Parathyroid adenoma (tissue), 2 donors: ENCODE measurements at regions not wholly inside any gene's neighbourhood (a gene's known extent, or its start where the extent isn't known, plus 50 kb on each side); places are given as distances from the start of the nearest gene placed in this dataset.

Source experiments
- H2AFZ ChIP-seq: fragments of 300-600 bp; sonication (generic); one replicate; pipeline ENCODE4 v1.7.0; 2017; ENCODE audit warnings: antibody characterized with exemption, mild to moderate bottlenecking
- H3K27ac ChIP-seq: fragments of 300-600 bp; sonication (generic); one replicate; pipeline ENCODE4 v1.7.0; 2017
- H3K27me3 ChIP-seq: fragments of 300-600 bp; sonication (generic); one replicate; pipeline ENCODE4 v1.7.0; 2017; ENCODE audit warnings: low read length; ENCODE audit not compliant: control insufficient read depth, insufficient read depth
- H3K36me3 ChIP-seq: fragments of 300-600 bp; sonication (generic); one replicate; pipeline ENCODE4 v1.7.0; 2017; ENCODE audit warnings: low read length; ENCODE audit not compliant: control insufficient read depth, insufficient read depth
- H3K4me1 ChIP-seq: fragments of 300-600 bp; sonication (generic); one replicate; pipeline ENCODE4 v1.7.0; 2017; ENCODE audit warnings: control low read depth
- H3K4me2 ChIP-seq: fragments of 300-600 bp; sonication (generic); one replicate; pipeline ENCODE4 v1.7.0; 2017; ENCODE audit warnings: low read length
- H3K4me3 ChIP-seq: fragments of 300-600 bp; sonication (generic); one replicate; pipeline ENCODE4 v1.7.0; 2017; ENCODE audit warnings: low read depth, low read length
- H3K79me2 ChIP-seq: fragments of 300-600 bp; sonication (generic); one replicate; pipeline ENCODE4 v1.7.0; 2017; ENCODE audit warnings: control low read depth
- H3K9ac ChIP-seq: fragments of 300-600 bp; sonication (generic); one replicate; pipeline ENCODE4 v1.7.0; 2017; ENCODE audit warnings: mild to moderate bottlenecking
- H3K9me3 ChIP-seq: fragments of 300-600 bp; sonication (generic); one replicate; pipeline ENCODE4 v1.7.0; 2017; ENCODE audit warnings: low read length; ENCODE audit not compliant: control insufficient read depth
- CTCF ChIP-seq: fragments of 300-600 bp; sonication (generic); IDR thresholded peaks from one replicate; pipeline ENCODE4 v1.7.0; 2017; ENCODE audit warnings: antibody characterized with exemption, mild to moderate bottlenecking
- donor health status: primary hyperparathyroidism.

- H3K27ac ChIP-seq, result no peak overlapping the region
Observed at GRCh38 chr17:14741491-14741890, 440.6 kb downstream of the HS3ST3B1 start.

GRCh38 chr17:14739656-14740431 is 439.0 kb downstream of the HS3ST3B1 start:
- Histone ChIP-seq H3K9me3 (no peaks in the 10 kb centered on the region), H3K9ac (no peak overlapping the region), H2AFZ (no peak overlapping the region), H3K27me3 (no peaks in the 10 kb centered on the region), H3K79me2 (no peaks in the 10 kb centered on the region), H3K4me3 (no peak overlapping the region), H3K4me2 (no peak overlapping the region), H3K36me3 (no peaks in the 10 kb centered on the region), H3K27ac (no peak overlapping the region), H3K4me1 (no peaks in the 10 kb centered on the region)
- TF ChIP-seq CTCF, result no peak

More at GRCh38 chr17:14741491-14741890, 440.6 kb downstream of the HS3ST3B1 start:
- Histone ChIP-seq H3K27me3 (no peaks in the 10 kb centered on the region), H3K36me3 (no peaks in the 10 kb centered on the region), H3K4me3 (no peak overlapping the region), H3K79me2 (no peaks in the 10 kb centered on the region), H3K9me3 (no peaks in the 10 kb centered on the region), H3K4me2 (no peak overlapping the region), H2AFZ (no peak overlapping the region), H3K9ac (no peak overlapping the region), H3K4me1 (no peaks in the 10 kb centered on the region)
- no peak for TF ChIP-seq CTCF

- Histone ChIP-seq H3K9ac (no peak overlapping the region), H2AFZ (no peak overlapping the region), H3K4me3 (no peak overlapping the region), H3K79me2 (no peaks in the 10 kb centered on the region), H3K4me1 (no peaks in the 10 kb centered on the region), H3K9me3 (no peaks in the 10 kb centered on the region), H3K27me3 (no peaks in the 10 kb centered on the region), H3K36me3 (no peaks in the 10 kb centered on the region), H3K27ac (no peak overlapping the region), H3K4me2 (no peak overlapping the region)
- TF ChIP-seq CTCF, result no peak
Observed at GRCh38 chr17:14738652-14738988, 437.7 kb downstream of the HS3ST3B1 start.

- H3K27ac ChIP-seq, result no peak overlapping the region
- no peak overlapping the region for H2AFZ ChIP-seq
- no peaks in the 10 kb centered on the region for H3K9me3 ChIP-seq
- no peak overlapping the region for H3K9ac ChIP-seq
- TF ChIP-seq CTCF, result no peak
- H3K4me1 ChIP-seq, result no peaks in the 10 kb centered on the region
- no peaks in the 10 kb centered on the region for H3K79me2 ChIP-seq
- no peaks in the 10 kb centered on the region for H3K36me3 ChIP-seq
- no peak overlapping the region for H3K4me3 ChIP-seq
- no peaks in the 10 kb centered on the region for H3K27me3 ChIP-seq
- no peak overlapping the region for H3K4me2 ChIP-seq
Observed at GRCh38 chr17:14737984-14738651, 437.2 kb downstream of the HS3ST3B1 start.

GRCh38 chr17:14736631-14737030 is 435.8 kb downstream of the HS3ST3B1 start:
- Histone ChIP-seq H3K4me2 (no peak overlapping the region), H3K36me3 (no peaks in the 10 kb centered on the region), H3K4me3 (no peak overlapping the region), H3K4me1 (no peaks in the 10 kb centered on the region), H3K9ac (no peak overlapping the region), H3K79me2 (no peaks in the 10 kb centered on the region), H3K9me3 (no peaks in the 10 kb centered on the region), H3K27me3 (no peaks in the 10 kb centered on the region), H2AFZ (no peak overlapping the region), H3K27ac (no peak overlapping the region)
- no peak for TF ChIP-seq CTCF
